ENCODE measurements at regions not wholly inside any gene's neighbourhood (a gene's known extent, or its start where the extent isn't known, plus 50 kb on each side); places are given as distances from the start of the nearest gene placed in this dataset.

DNA sequence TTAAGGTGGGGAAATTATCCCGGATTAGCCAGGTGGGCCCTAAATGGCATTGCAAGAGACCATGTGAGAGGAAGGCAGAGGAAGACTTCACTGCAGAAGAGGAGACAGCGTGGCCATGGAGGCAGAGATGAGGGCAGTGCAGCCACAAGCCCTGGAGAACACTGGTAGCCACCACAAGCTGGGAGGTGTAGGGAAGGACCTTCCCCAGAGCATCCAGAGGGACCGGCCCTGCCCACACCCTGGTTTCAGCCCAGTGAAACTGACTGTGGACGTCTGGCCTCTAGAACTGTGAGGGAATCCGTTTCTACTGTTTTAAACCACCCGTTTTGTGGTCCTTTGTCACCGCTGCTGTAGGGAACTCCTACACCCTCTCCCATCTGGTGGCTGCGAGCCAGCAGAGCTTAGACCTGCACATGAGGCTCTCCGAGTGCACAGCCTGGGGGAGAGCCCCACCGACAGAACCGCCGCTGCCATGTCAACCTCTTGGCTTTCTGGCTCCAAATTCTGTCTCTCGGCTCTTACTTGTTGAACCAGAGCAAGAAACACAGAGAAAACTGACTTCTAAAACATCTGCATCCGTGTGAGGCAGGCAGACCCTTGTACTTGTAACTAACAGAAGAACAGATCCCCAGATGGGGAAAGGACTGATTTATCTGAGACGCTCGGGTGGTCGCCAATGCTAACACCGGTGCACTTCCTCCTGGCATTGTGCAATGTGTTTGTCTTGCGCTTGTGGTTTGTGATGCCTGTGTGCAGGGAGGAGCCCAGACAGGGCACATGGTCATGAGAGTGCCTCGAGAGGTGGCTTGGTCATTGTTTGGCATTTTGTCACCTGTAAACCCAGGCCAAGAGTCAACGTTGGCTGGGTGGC, 90.8 kb upstream of the TMPRSS2 start:
- DNase-seq (ENCODE audit: low spot score) = no peak
- peaks cover 14% of the 10 kb centered on the region for H3K4me1 Mint-ChIP-seq (ENCODE audit: low read depth)
- H3K36me3 Mint-ChIP-seq (ENCODE audit: low read depth) = no peaks in the 10 kb centered on the region
- peaks cover 6% of the 10 kb centered on the region for H3K27me3 Mint-ChIP-seq (ENCODE audit: low read depth)
- no peak overlapping the region for H3K27ac Mint-ChIP-seq (ENCODE audit: unreplicated experiment)
- TF ChIP-seq, protein P1, sequence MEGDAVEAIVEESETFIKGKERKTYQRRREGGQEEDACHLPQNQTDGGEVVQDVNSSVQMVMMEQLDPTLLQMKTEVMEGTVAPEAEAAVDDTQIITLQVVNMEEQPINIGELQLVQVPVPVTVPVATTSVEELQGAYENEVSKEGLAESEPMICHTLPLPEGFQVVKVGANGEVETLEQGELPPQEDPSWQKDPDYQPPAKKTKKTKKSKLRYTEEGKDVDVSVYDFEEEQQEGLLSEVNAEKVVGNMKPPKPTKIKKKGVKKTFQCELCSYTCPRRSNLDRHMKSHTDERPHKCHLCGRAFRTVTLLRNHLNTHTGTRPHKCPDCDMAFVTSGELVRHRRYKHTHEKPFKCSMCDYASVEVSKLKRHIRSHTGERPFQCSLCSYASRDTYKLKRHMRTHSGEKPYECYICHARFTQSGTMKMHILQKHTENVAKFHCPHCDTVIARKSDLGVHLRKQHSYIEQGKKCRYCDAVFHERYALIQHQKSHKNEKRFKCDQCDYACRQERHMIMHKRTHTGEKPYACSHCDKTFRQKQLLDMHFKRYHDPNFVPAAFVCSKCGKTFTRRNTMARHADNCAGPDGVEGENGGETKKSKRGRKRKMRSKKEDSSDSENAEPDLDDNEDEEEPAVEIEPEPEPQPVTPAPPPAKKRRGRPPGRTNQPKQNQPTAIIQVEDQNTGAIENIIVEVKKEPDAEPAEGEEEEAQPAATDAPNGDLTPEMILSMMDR (IDR thresholded peaks at IDR 0.05) = no peak
- no peaks in the 10 kb centered on the region for H3K9me3 Mint-ChIP-seq (ENCODE audit: low read depth)
- no peak overlapping the region for H3K4me3 Mint-ChIP-seq (ENCODE audit: unreplicated experiment)

DNA sequence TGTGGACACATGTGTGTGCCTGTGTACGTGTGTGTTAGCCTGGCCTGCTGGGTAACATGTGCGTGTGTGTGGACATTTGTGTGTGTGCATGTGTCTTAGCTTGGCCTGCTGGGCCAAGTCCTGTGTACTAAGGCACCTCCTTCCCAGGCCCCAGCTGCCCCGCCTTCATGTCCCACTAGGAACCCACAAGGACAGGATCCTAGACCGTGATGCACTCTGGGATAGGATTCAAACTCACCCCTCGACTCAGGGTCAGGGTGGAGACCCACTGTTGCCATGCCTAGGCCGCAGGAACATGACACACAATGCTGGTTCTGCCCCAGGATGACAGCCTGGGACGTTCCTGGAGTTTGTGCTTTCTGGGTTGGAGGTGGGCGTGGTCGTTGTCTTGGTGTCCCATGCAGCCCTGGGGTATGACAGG, 89.9 kb upstream of the TMPRSS2 start:
- Mint-ChIP-seq H3K4me1 (ENCODE audit: low read depth) (peaks cover 14% of the 10 kb centered on the region), H3K36me3 (ENCODE audit: low read depth) (no peaks in the 10 kb centered on the region), H3K27ac (ENCODE audit: unreplicated experiment) (no peak overlapping the region), H3K27me3 (ENCODE audit: low read depth) (peaks cover 8% of the 10 kb centered on the region), H3K9me3 (ENCODE audit: low read depth) (no peaks in the 10 kb centered on the region), H3K4me3 (ENCODE audit: unreplicated experiment) (no peak overlapping the region)
- TF ChIP-seq, protein P1 (IDR thresholded peaks at IDR 0.05) = no peak
- DNase-seq (ENCODE audit: low spot score) = no peak

DNA sequence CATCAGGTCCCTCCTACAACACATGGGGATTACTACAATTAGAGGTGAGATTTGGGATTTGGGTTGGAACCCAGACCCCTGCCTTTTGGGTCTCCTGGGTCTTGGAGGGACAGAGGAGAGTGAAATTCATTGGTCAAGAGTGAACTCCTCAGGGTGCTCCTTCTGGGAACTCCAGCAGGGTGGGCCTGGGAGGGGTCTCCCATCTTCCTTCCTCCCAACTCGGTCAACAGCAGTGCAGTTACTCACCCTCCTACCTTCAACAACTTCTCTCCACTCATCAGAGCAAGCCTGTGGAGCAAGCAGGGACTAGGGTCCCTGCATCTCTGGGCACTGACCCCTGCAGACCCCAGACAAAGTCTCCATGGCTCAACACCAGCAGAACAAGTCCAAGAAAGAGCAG, 89.3 kb upstream of the TMPRSS2 start:
- Mint-ChIP-seq H3K4me3 (ENCODE audit: unreplicated experiment) (no peak overlapping the region), H3K36me3 (ENCODE audit: low read depth) (no peaks in the 10 kb centered on the region), H3K27me3 (ENCODE audit: low read depth) (peaks cover 10% of the 10 kb centered on the region), H3K4me1 (ENCODE audit: low read depth) (peaks cover 11% of the 10 kb centered on the region), H3K9me3 (ENCODE audit: low read depth) (no peaks in the 10 kb centered on the region), H3K27ac (ENCODE audit: unreplicated experiment) (no peak overlapping the region)
- no peak for DNase-seq (ENCODE audit: low spot score)
- TF ChIP-seq, protein P1 (IDR thresholded peaks at IDR 0.05) = no peak

DNA sequence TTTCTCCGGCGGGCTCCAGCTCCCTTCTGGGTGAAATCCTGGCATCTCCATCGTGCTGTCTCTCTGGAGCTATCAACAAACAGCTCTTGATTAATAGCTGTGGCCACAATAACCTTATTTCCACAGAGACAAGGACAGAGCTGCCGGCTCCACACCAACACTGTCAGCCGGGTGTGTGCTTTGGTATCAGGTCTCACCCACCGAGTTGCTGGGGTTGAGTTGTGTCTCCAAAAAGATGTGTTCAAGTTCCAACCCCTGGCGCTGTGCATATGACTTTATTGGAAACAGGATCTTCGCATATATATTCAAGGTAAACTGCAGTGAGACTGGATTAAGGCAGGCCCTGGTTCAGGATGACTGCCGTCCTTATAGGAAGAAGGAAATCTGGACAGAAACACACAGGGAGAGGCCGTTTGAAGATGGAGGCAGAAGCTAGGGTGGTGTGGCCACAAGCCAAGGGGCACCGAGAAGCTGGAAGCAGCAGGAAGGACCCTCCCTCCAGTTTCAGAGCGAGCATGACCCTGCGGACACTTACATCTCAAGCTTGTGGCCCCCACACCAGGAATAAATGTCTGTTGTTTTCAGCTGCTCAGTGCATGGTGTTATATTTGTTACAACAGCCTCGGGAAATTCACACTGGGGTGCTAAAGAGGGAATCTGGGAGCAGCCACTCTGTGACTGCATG, 88.4 kb upstream of the TMPRSS2 start:
- TF ChIP-seq, protein P1 (IDR thresholded peaks at IDR 0.05) = no peak
- peaks cover 10% of the 10 kb centered on the region for H3K27me3 Mint-ChIP-seq (ENCODE audit: low read depth)
- H3K36me3 Mint-ChIP-seq (ENCODE audit: low read depth) = no peaks in the 10 kb centered on the region
- H3K9me3 Mint-ChIP-seq (ENCODE audit: low read depth) = no peaks in the 10 kb centered on the region
- no peak overlapping the region for H3K27ac Mint-ChIP-seq (ENCODE audit: unreplicated experiment)
- no peak for DNase-seq (ENCODE audit: low spot score)
- H3K4me3 Mint-ChIP-seq (ENCODE audit: unreplicated experiment) = no peak overlapping the region
- H3K4me1 Mint-ChIP-seq (ENCODE audit: low read depth) = peaks cover 3% of the 10 kb centered on the region

DNA sequence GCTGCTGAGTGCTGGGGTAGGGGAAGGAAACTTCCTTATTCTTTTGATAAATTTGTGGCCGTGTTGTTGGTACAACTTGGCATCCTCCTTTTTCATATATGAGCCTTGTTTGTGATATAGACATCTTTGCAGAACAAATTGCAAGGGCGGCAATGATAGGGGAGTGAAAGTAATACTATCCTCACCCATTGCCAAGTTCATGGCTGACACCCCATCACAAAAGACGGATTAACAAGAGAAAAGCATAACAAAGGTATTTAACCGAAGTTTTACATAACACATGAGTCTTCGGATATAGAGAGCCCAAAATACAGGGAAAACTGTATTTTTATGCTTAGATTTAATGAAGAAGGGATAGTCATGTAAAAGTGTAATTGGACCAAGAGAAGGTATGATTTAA, 86.3 kb upstream of the TMPRSS2 start:
- H3K27ac Mint-ChIP-seq (ENCODE audit: unreplicated experiment) = no peak overlapping the region
- DNase-seq (ENCODE audit: low spot score) = no peak
- H3K9me3 Mint-ChIP-seq (ENCODE audit: low read depth) = no peaks in the 10 kb centered on the region
- H3K4me1 Mint-ChIP-seq (ENCODE audit: low read depth) = no peaks in the 10 kb centered on the region
- no peak overlapping the region for H3K4me3 Mint-ChIP-seq (ENCODE audit: unreplicated experiment)
- TF ChIP-seq, protein P1 (IDR thresholded peaks at IDR 0.05) = no peak
- no peaks in the 10 kb centered on the region for H3K36me3 Mint-ChIP-seq (ENCODE audit: low read depth)
- H3K27me3 Mint-ChIP-seq (ENCODE audit: low read depth) = peaks cover 11% of the 10 kb centered on the region
